Endothelial cell of umbilical vein (primary cell): ENCODE measurements at regions not wholly inside any gene's neighbourhood (a gene's known extent, or its start where the extent isn't known, plus 50 kb on each side); places are given as distances from the start of the nearest gene placed in this dataset.

ENCODE experiments used
- BruUV-seq: library from RNA; stranded (reverse); fragments of 400-500 nt; replicated peaks from 2 replicates; lab custom pipeline; 2021; lab: Mats Ljungman, UMichigan
- CTCF ChIA-PET: fragments of 300-600, 350-600 bp; sonication (Branson Sonifier 250); formaldehyde crosslinking; loops from one replicate; lab custom pipeline; 2021; ENCODE audit warnings: antibody characterized with exemption, inconsistent platforms; lab: Charles Lee
- POLR2A ChIA-PET: fragments of 300-600, 350-600 bp; sonication (Branson Sonifier 250); formaldehyde crosslinking; loops from one replicate; lab custom pipeline; 2021; ENCODE audit warnings: antibody characterized with exemption, inconsistent platforms; lab: Charles Lee
- DNase-seq: peaks from one replicate; pipeline ENCODE4 v3.0.0-alpha.2; 2011; ENCODE audit warnings: low read depth, low spot score
- FAIRE-seq: peaks from 2 replicates; lab custom pipeline; 2011; peaks lifted over from hg19 to GRCh38; lab: Jason Lieb, UNC
- H2AFZ ChIP-seq: 2 replicates; pipeline ENCODE4 v1.6.0; 2012; ENCODE audit warnings: low read depth, low read length, control low read depth, inconsistent platforms
- H3K27ac ChIP-seq: 2 replicates; pipeline ENCODE4 v1.5.1; 2011; ENCODE audit warnings: low read depth, mild to moderate bottlenecking, control low read depth, low read length, moderate library complexity; ENCODE audit not compliant: insufficient read depth
- H3K27me3 ChIP-seq, 2 experiments: 2 replicates each; pipeline versions ENCODE4 v1.6.0 to v1.6.1; 2011; ENCODE audit warnings: low read length in 2 of 2, mixed read lengths in 1 of 2; ENCODE audit not compliant: control insufficient read depth in 2 of 2, insufficient read depth in 2 of 2
- H3K36me3 ChIP-seq, 2 experiments: 2 replicates in 1 of 2; 3 replicates in 1 of 2; pipeline ENCODE4 v1.5.1; 2011; ENCODE audit warnings: low read length in 2 of 2, mild to moderate bottlenecking in 1 of 2, moderate library complexity in 1 of 2; ENCODE audit not compliant: control insufficient read depth in 2 of 2, insufficient read depth in 2 of 2; ENCODE audit errors: extremely low read depth in 1 of 2
- H3K4me1 ChIP-seq: 3 replicates; pipeline ENCODE4 v1.5.1; 2011; ENCODE audit warnings: mild to moderate bottlenecking, low read length; ENCODE audit not compliant: control insufficient read depth, insufficient read depth; ENCODE audit errors: extremely low read depth
- H3K4me2 ChIP-seq: 2 replicates; pipeline ENCODE4 v1.6.1; 2011; ENCODE audit warnings: low read length, control low read depth, mixed read lengths; ENCODE audit not compliant: insufficient read depth
- H3K4me3 ChIP-seq, 3 experiments: fragments of 200-600 bp in 1 of 3; sonication (generic), shearing (Covaris generic) in 1 of 3; replicated peaks in 1 of 3; 2 replicates each; pipeline ENCODE4 v1.5.1; 2011 to 2016; ENCODE audit warnings: control low read depth in 3 of 3, low read length in 3 of 3, mild to moderate bottlenecking in 2 of 3, inconsistent platforms in 1 of 3, low read depth in 1 of 3, moderate library complexity in 1 of 3; ENCODE audit not compliant: insufficient read depth in 1 of 3
- H3K79me2 ChIP-seq: 2 replicates; pipeline ENCODE4 v1.6.0; 2012; ENCODE audit warnings: low read length, inconsistent platforms; ENCODE audit not compliant: control insufficient read depth, insufficient read depth
- H3K9ac ChIP-seq: replicated peaks from 2 replicates; pipeline ENCODE3; 2011; ENCODE audit warnings: low read length, control low read depth; ENCODE audit not compliant: insufficient read depth; ENCODE audit errors: extremely low read depth
- H3K9me1 ChIP-seq: replicated peaks from 3 replicates; pipeline ENCODE4 v1.6.0; 2011; ENCODE audit warnings: mild to moderate bottlenecking, low read length; ENCODE audit not compliant: control insufficient read depth, insufficient read depth; ENCODE audit errors: extremely low read depth
- H3K9me3 ChIP-seq: replicated peaks from 2 replicates; pipeline ENCODE4 v1.5.1; 2012; ENCODE audit warnings: low read length, inconsistent platforms; ENCODE audit not compliant: control insufficient read depth, insufficient read depth
- H4K20me1 ChIP-seq: replicated peaks from 2 replicates; pipeline ENCODE3; 2011; ENCODE audit warnings: mild to moderate bottlenecking, low read length; ENCODE audit not compliant: control insufficient read depth, insufficient read depth; ENCODE audit errors: extremely low read depth
- CTCF ChIP-seq, 2 donors: IDR thresholded peaks; 1 replicate in 1 of 2; 2 replicates in 1 of 2; pipeline ENCODE4 v1.5.1; 2011; ENCODE audit warnings: low read length in 2 of 2, mild to moderate bottlenecking in 2 of 2, moderate library complexity in 2 of 2, control low read depth in 1 of 2, inconsistent platforms in 1 of 2, low read depth in 1 of 2; ENCODE audit not compliant: insufficient read depth in 1 of 2; ENCODE audit errors: extremely low read depth in 1 of 2
- EZH2 ChIP-seq: IDR thresholded peaks from 2 replicates; pipeline ENCODE4 v1.6.1; 2012; ENCODE audit warnings: borderline replicate concordance, low read depth, mild to moderate bottlenecking, moderate library complexity, low read length, inconsistent platforms; ENCODE audit not compliant: severe bottlenecking
- FOS ChIP-seq: IDR thresholded peaks from 2 replicates; pipeline ENCODE4 v1.6.1; 2011; ENCODE audit warnings: mild to moderate bottlenecking, low read length, moderate library complexity, borderline replicate concordance; ENCODE audit not compliant: insufficient read depth
- GATA2 ChIP-seq: IDR thresholded peaks from 2 replicates; pipeline ENCODE4 v1.7.0; 2011; ENCODE audit warnings: low read depth, mild to moderate bottlenecking, moderate library complexity, mixed read lengths, low read length; ENCODE audit not compliant: insufficient read length, insufficient read depth
- JUN ChIP-seq: IDR thresholded peaks from 2 replicates; pipeline ENCODE4 v1.6.1; 2011; ENCODE audit warnings: borderline replicate concordance, low read depth; ENCODE audit not compliant: insufficient read length, insufficient read depth
- MAX ChIP-seq: IDR thresholded peaks from 2 replicates; pipeline ENCODE4 v1.6.1; 2011; ENCODE audit not compliant: insufficient read depth, insufficient read length
- MYC ChIP-seq: IDR thresholded peaks from one replicate; pipeline ENCODE4 v1.6.1; 2011; ENCODE audit warnings: mild to moderate bottlenecking, low read depth, low read length
- POLR2A ChIP-seq: IDR thresholded peaks from 2 replicates; pipeline ENCODE4 v1.6.1; 2012; ENCODE audit warnings: low read depth, mild to moderate bottlenecking, control low read depth, low read length
- POLR2AphosphoS5 ChIP-seq: IDR thresholded peaks from 2 replicates; pipeline ENCODE4 v1.6.1; 2012; ENCODE audit warnings: low read depth, mild to moderate bottlenecking, control low read depth, low read length, moderate library complexity; ENCODE audit not compliant: insufficient read depth
- dilution Hi-C: fragments of 300-500 bp; cut with MboI; formaldehyde crosslinking; loops from one replicate; pipeline ENCODE4 v1.15.0; 2019; ENCODE audit warnings: low sequenced_read_pairs; ENCODE audit not compliant: extremely low pct_ligation_motif_present
- intact Hi-C: fragments of 100-400 bp; cut with micrococcal nuclease; formaldehyde crosslinking; loops from one replicate; pipeline ENCODE4 v1.10.0; 2022

- Histone ChIP-seq H2AFZ (no peak overlapping the region), H3K9me3 (no peaks in the 10 kb centered on the region), H3K27ac (no peak overlapping the region), H3K4me3 (no peak overlapping the region), H4K20me1 (no peaks in the 10 kb centered on the region), H3K79me2 (no peaks in the 10 kb centered on the region), H3K9ac (no peak overlapping the region), H3K4me2 (no peak overlapping the region), H3K27me3 (peaks cover 2 to 11% of the 10 kb centered on the region in 2 experiments), H3K36me3 (no peaks in the 10 kb centered on the region), H3K9me1 (no peaks in the 10 kb centered on the region), H3K4me1 (no peaks in the 10 kb centered on the region)
- no peak for FAIRE-seq
- POLR2A ChIA-PET, result no interaction called here
- no TSS peak for BruUV-seq
- DNase-seq, result no peak
- CTCF ChIA-PET, result interaction anchor here (0.7 to 1.4 kb wide), 2 partner anchors 29 to 93 kb away, joined by 3 to 4 read pairs; no protein-coding TSS in a partner anchor
- dilution Hi-C loops, result no loop called here
- no peak for TF ChIP-seq MAX
- no peak for TF ChIP-seq POLR2AphosphoS5
- no peak for TF ChIP-seq POLR2A
- TF ChIP-seq JUN, result no peak
- TF ChIP-seq FOS, result no peak
- TF ChIP-seq CTCF (IDR thresholded peaks at IDR 0.05; ENCODE audit: extremely low read depth in 1 of 2, insufficient read depth in 1 of 2, low read depth in 1 of 2, low read length in 2 of 2), result no peak
- no peak for TF ChIP-seq GATA2
- no peak for TF ChIP-seq MYC
- TF ChIP-seq EZH2, result no peak
- intact Hi-C loops, result no loop called here
Measured at GRCh38 chr14:22007363-22007762, 333.7 kb upstream of the OR4E1 start.
